Keratinocyte (primary cell): ENCODE measurements at regions not wholly inside any gene's neighbourhood (a gene's known extent, or its start where the extent isn't known, plus 50 kb on each side); places are given as distances from the start of the nearest gene placed in this dataset.

Experiments used
- DNase-seq: peaks from one replicate; pipeline ENCODE4 v3.0.0-alpha.2; 2011; ENCODE audit warnings: low read depth, missing footprints, low spot score
- FAIRE-seq: peaks from 2 replicates; lab custom pipeline; 2011; peaks lifted over from hg19 to GRCh38; lab: Jason Lieb, UNC
- H2AFZ ChIP-seq: 2 replicates; pipeline ENCODE4 v1.6.0; 2012; ENCODE audit warnings: low read length, control low read depth, inconsistent platforms; ENCODE audit not compliant: control insufficient read depth
- H3K27ac ChIP-seq: 2 replicates; pipeline ENCODE4 v1.5.1; 2011; ENCODE audit warnings: low read length; ENCODE audit not compliant: control insufficient read depth, insufficient read depth
- H3K27me3 ChIP-seq: 3 replicates; pipeline ENCODE4 v1.6.0; 2011; ENCODE audit warnings: low read length; ENCODE audit not compliant: control insufficient read depth, insufficient read depth; ENCODE audit errors: extremely low read depth
- H3K36me3 ChIP-seq, 2 experiments: 2 replicates in 1 of 2; 3 replicates in 1 of 2; pipeline ENCODE4 v1.5.1; 2011; ENCODE audit warnings: low read length in 2 of 2, mild to moderate bottlenecking in 1 of 2; ENCODE audit not compliant: control insufficient read depth in 2 of 2, insufficient read depth in 2 of 2; ENCODE audit errors: extremely low read depth in 1 of 2
- H3K4me1 ChIP-seq: 3 replicates; pipeline ENCODE4 v1.5.1; 2011; ENCODE audit warnings: low read length; ENCODE audit not compliant: control insufficient read depth, insufficient read depth; ENCODE audit errors: extremely low read depth
- H3K4me2 ChIP-seq: 3 replicates; pipeline ENCODE4 v1.6.0; 2011; ENCODE audit warnings: low read depth, low read length; ENCODE audit not compliant: control insufficient read depth, insufficient read depth; ENCODE audit errors: extremely low read depth
- H3K4me3 ChIP-seq, 3 experiments: fragments of 200-600 bp in 1 of 3; sonication (generic) in 1 of 3; 2 replicates in 2 of 3; 3 replicates in 1 of 3; pipeline ENCODE4 v1.5.1; 2011 to 2016; ENCODE audit warnings: low read length in 3 of 3, mild to moderate bottlenecking in 3 of 3, control low read depth in 2 of 3, inconsistent platforms in 1 of 3, low read depth in 1 of 3, mixed read lengths in 1 of 3, mixed run types in 1 of 3, moderate library complexity in 1 of 3; ENCODE audit not compliant: control insufficient read depth in 2 of 3, insufficient read depth in 2 of 3; ENCODE audit errors: extremely low read depth in 1 of 3
- H3K79me2 ChIP-seq: 2 replicates; pipeline ENCODE4 v1.6.0; 2012; ENCODE audit warnings: low read length; ENCODE audit not compliant: control insufficient read depth, insufficient read depth
- H3K9ac ChIP-seq: 3 replicates; pipeline ENCODE4 v1.6.0; 2011; ENCODE audit warnings: low read length; ENCODE audit not compliant: control insufficient read depth, insufficient read depth; ENCODE audit errors: extremely low read depth
- H3K9me1 ChIP-seq: 3 replicates; pipeline ENCODE4 v1.6.0; 2011; ENCODE audit warnings: low read length; ENCODE audit not compliant: control insufficient read depth, insufficient read depth; ENCODE audit errors: extremely low read depth
- H3K9me3 ChIP-seq: 2 replicates; pipeline ENCODE4 v1.5.1; 2012; ENCODE audit warnings: low read depth, low read length; ENCODE audit not compliant: control insufficient read depth
- H4K20me1 ChIP-seq: 3 replicates; pipeline ENCODE4 v1.6.0; 2011; ENCODE audit warnings: low read length; ENCODE audit not compliant: control insufficient read depth, insufficient read depth; ENCODE audit errors: extremely low read depth
- CTCF ChIP-seq, 3 experiments: IDR thresholded peaks in 1 of 3; conservative IDR thresholded peaks in 1 of 3; optimal IDR thresholded peaks in 1 of 3; 2 replicates in 2 of 3; 3 replicates in 1 of 3; pipeline versions ENCODE3 to v1.5.1; 2011; ENCODE audit warnings: low read length in 3 of 3, mild to moderate bottlenecking in 3 of 3, moderate library complexity in 2 of 3, control low read depth in 1 of 3, inconsistent platforms in 1 of 3; ENCODE audit not compliant: insufficient read depth in 2 of 3; ENCODE audit errors: extremely low read depth in 1 of 3
- EZH2 ChIP-seq: IDR thresholded peaks from one replicate; pipeline ENCODE4 v1.6.1; 2012; ENCODE audit warnings: inconsistent platforms, mild to moderate bottlenecking, low read length, moderate library complexity
- dilution Hi-C: fragments of 300-500 bp; cut with MboI; formaldehyde crosslinking; loops from one replicate; pipeline ENCODE4 v1.7.0; 2020; ENCODE audit warnings: low sequenced_read_pairs; ENCODE audit not compliant: extremely low pct_ligation_motif_present

- H3K79me2 ChIP-seq = no peaks in the 10 kb centered on the region
- H3K4me1 ChIP-seq = no peaks in the 10 kb centered on the region
- no peak for FAIRE-seq
- H3K4me2 ChIP-seq = no peak overlapping the region
- dilution Hi-C loops = no loop called here
- no peaks in the 10 kb centered on the region for H3K27me3 ChIP-seq
- H3K36me3 ChIP-seq = no peaks in the 10 kb centered on the region
- no peak overlapping the region for H3K4me3 ChIP-seq
- H3K27ac ChIP-seq = no peak overlapping the region
- DNase-seq = no peak
- H2AFZ ChIP-seq = no peak overlapping the region
- TF ChIP-seq EZH2 (no peak), CTCF (optimal IDR thresholded peaks at IDR 0.05 in 1 of 3, IDR thresholded peaks at IDR 0.05 in 1 of 3, conservative IDR thresholded peaks at IDR 0.05 in 1 of 3; ENCODE audit: extremely low read depth in 1 of 3, insufficient read depth in 2 of 3, low read length in 3 of 3) (no peak)
- no peak overlapping the region for H3K9ac ChIP-seq
- no peaks in the 10 kb centered on the region for H3K9me3 ChIP-seq
- H4K20me1 ChIP-seq = no peaks in the 10 kb centered on the region
- no peaks in the 10 kb centered on the region for H3K9me1 ChIP-seq
Measured at GRCh38 chr15:54812383-54812782, 384.4 kb downstream of the RSL24D1 start.

DNA sequence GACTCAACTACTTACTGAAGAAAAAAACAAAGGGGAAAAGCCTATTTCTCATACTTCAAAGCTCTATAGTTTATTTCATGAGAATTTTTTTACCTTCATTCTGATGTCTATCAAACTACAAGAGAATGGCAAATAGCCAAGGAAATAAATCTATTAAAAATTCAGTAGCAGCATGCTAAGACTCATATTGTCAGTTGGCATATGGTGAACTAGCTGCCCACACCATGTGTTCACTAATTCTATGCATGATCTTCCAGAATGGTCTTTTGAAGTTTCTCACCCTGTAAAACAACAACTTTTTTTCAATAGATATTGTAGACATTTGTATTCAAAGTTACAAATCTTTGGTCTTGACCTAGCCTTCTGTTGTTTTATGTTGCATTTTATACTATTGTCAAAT is 386.2 kb downstream of the RSL24D1 start:
- dilution Hi-C loops = no loop called here
- FAIRE-seq (no peak), DNase-seq (no peak)
- H3K27ac ChIP-seq = no peak overlapping the region
- H3K27me3 ChIP-seq = no peaks in the 10 kb centered on the region
- H2AFZ ChIP-seq = no peak overlapping the region
- no peaks in the 10 kb centered on the region for H3K36me3 ChIP-seq
- H4K20me1 ChIP-seq = no peaks in the 10 kb centered on the region
- H3K4me1 ChIP-seq = no peaks in the 10 kb centered on the region
- H3K9me1 ChIP-seq = no peaks in the 10 kb centered on the region
- no peak for TF ChIP-seq CTCF (optimal IDR thresholded peaks at IDR 0.05 in 1 of 3, IDR thresholded peaks at IDR 0.05 in 1 of 3, conservative IDR thresholded peaks at IDR 0.05 in 1 of 3; ENCODE audit: extremely low read depth in 1 of 3, insufficient read depth in 2 of 3, low read length in 3 of 3)
- TF ChIP-seq EZH2 = no peak
- H3K9me3 ChIP-seq = no peaks in the 10 kb centered on the region
- H3K4me3 ChIP-seq = no peak overlapping the region
- no peaks in the 10 kb centered on the region for H3K79me2 ChIP-seq
- no peak overlapping the region for H3K4me2 ChIP-seq
- H3K9ac ChIP-seq = no peak overlapping the region
